Hippocampal formation (tissue), 2 donors: ENCODE measurements at regions not wholly inside any gene's neighbourhood (a gene's known extent, or its start where the extent isn't known, plus 50 kb on each side); places are given as distances from the start of the nearest gene placed in this dataset.

Source experiments
- DNase-seq, 2 donors: peaks; one replicate each; lab custom pipeline; 2025; lab: John Stamatoyannopoulos, UW

DNA sequence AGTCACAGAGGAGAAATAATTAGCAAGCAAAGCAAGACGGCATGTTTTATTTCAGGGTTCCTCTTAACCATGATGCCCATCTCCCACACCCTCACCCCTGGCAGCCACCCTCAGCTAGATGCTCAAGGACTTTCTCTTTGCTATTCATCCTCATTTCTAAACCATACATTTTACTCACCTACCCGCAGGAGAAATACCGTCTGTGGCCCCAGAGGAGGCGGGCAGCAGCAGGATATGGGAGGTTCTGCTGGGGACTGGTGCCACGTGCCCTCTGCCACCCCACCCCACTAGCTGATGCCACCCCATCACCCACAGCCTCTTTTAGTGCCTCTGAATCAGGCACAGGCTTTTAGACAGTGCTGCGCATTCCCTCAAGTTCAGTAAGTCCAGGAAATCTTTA is 168.7 kb upstream of the ITGB1 start:
- DNase-seq = no peak

DNA sequence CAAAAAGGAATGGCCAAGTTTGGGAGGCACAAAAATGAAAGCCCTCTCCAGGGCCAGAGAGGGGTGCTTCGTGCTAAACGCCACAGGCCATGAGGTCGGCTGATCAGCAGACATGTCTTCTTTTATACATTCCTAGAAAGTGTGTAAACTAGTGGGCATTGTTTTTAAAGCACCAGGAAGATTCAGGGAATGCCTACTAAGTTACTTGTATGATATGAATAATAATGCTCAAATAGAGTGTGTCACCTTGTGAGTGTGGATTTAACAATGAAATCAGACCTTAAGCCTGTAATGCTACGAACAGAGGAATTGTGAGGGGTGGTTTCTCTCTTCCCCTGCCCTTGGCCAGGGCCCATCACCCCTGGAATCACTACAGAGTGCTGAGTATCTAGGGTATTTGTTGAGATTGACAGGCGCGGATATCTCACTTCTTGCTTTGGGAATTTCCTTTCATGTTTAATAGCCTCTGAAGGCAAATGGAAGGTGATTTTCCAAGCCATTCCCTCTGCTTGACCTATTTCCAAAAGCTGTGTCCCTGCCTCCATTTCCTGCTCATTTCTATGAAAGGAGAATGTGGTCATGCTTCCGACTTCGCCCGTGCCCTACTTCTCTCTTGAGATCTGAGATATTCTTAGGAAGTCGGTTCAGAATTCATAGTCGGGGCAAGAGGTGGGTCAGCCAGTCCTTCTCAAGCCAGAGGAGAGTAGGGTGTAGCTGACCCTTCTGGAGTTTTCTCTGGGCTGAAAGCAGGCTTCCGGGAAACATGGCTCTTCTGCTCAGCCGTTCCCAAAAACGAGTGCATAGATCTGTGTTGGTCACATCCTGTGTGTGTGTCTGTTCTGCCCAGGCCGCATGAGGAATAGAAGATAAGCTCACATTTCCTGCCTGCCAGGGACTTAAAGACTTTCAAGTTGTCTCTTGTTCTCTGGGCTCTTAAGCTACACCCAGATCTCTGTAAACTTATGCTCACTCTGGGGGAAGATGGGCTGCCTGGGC is 167.8 kb upstream of the ITGB1 start:
- DNase-seq = no peak

DNA sequence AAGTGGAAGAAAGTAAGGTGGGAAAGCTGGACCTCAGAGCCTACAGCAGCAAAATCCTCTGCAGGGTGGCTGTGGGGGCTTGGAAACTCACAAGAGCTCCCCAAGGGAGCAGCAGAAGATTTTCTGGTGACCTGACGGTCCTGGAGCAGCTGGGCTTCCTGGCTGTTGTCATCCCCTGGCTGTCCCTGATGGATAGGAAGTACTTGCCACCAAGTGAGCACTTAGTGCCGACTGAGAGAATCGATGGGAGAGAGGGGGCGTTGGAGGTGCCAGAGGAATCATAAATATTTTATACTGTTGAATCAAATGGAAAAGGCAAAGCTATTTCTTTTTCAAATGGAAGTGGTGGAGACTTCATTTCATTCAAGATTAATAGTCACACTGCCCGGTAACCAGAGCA is 167.1 kb upstream of the ITGB1 start:
- no peak for DNase-seq

DNA sequence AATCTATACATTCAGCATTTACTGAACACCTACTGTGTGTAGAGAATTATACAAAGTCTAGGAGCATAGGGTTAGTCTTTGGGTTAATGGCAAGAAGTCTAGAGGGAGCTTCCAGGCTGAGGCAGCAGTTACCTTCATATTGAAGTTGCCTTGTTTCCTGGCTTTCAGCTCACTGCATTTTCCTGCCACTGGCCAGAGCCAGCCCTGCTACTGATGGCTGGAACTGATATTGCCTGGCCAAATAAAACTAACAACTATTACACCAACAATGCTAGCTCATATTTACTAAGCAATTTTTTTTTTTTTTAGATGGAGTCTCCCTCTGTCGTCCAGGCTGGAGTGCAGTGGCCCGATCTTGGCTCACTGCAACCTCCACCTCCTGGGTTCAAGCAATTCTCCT is 165.7 kb upstream of the ITGB1 start:
- DNase-seq = no peak

DNA sequence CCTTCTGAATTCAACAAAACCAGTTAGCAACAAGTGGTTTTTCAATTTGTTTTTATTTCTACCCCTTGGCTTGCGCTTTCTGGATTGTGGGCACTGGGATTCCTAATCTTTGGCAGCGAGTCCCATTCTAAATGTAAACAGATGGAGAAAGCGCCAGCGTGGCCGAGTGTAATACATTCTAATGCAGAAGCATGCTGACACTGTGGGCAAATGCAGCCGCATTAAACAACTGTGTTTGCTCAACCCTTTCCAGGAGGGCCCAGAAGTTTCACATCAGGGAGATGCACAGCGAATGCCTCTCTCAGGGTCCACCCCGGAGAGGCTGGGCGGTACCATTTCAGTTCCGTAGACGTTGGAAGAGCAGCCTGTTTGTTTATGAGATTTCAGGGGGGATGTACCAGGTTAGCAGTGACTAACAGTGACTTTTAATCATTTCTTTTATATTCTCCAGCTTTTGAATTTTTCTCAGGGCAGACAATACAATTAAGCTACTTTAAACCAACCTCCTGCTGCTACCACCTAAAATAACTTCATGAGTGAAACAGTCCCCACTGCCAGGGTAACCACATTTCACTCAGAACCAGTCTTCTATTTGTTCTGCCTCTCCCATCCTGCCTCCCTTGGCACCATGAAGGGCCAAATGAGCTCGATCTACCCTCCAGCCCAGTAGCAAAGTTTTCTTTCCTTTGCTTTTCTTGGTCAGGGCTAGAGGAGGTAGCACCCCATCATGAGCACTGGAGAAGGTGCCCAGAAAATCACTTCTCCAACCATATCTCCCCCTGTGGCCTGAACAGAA is 164.2 kb upstream of the ITGB1 start:
- no peak for DNase-seq

DNA sequence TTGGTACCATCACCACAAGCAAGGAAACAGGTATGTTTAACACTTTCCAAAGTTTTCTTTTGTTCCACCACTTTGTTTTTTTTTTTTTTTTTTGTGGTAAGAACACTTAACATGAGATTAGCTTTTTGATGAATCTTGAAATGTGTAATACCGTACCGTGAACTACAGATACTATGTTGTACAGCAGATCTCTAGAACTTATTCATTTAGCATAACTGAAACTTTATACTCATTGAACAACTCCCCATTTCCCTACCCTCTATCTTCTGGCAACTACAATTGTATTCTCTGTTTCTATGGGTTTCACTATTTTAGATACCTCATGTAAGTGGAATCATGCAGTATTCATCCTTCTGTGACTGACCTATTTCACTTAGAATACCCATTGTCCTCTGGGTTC is 162.7 kb upstream of the ITGB1 start:
- no peak for DNase-seq

DNA sequence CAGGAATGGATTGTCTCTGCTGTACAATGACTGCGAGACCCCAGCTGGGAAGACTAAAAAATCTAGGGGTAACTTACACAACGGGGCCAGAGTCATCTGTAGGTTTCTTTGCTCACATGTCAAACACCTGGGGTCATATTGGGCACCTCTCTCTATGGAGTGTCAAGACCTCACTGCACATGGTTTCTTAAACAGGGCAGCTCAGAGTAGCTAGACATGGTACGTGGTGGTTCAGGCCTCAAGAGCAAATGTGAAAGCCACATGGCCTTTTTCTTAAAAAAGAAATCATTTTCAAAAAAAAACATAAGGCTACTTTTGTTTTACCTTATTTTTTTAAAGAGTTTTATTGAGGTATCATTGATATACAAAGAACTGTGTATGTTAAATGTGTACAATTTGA is 162.2 kb upstream of the ITGB1 start:
- no peak for DNase-seq

DNA sequence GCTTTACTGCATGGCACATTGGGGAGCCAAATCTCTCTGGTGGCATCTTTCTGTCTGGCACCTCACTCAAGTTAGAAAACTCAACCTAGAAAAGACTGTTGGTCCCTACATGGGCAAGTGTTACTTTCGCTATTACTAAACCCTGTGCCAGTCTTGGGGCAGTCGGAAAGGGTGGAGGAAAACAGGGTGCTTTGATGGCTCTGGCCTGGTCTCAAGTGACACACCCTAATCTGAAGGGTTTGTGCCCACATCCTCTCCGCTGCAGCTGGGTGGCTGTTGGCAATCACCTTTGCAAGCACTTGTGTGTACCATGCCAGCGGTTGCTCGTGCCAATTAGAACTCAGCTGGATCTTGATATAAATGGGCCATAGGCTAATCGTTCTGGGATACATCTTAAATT is 159.8 kb upstream of the ITGB1 start:
- DNase-seq = no peak

DNA sequence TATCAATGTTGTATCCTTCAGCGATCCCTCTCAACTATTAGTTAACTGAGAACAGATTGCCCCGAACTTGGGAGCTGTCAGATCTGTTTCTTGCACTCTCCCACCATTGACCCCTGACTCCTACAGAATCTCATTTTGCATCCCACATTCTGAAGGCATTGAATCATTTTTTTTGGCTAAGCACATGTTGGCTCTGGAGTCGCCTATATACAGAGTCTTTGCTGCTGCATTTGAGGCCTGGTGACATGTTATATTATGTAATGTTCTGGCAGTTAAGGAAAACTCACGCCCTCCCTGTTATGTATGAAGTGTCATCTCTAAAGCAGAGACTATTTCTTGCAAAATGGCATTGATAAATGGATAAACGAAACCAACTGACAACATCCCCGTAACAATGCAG is 159.2 kb upstream of the ITGB1 start:
- no peak for DNase-seq

DNA sequence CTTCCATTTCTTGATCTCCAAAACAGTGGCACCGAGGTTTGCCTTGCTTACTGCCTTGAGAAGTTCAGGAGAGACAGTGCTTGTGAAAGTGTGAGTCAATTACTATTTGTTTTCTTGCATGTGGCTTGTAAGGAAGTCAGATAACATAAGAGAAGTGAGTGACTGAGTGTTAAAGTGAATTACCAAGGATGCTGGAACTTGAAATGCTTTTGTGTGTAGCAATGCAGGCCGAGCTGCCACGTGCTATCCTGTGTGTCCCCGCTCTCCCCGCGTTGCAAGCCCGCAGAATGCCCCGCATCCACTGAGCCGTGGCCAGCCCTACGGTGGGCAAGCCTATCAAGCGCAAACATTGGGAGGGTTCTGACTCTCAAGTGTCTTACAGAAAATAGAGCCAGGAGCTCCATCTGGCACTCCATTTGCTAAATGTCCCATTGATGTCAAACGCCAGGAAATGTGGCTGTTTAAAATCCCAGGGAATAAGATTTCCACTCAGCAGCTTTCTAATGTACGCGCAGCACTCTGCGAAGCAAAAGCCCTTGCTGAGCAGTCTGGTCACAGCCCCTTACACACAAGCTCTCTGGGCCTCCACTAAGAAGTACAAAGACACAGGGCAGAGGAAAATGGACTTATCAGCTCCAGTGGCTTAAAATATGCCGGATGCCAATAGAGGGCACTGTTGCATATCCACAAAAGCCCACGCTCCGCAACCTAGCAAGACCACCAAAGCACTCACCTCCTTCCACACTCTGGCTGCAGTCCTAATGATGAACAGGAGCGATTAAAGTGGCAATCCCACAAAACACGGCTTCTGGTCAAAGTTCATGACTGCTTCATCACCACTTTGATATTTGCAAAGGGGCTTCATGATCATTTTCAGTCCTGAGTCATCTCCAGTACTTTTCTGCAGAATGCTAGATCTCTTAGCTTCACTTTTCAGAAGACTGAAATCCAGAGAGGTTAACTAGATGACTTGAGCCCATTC is 158.0 kb upstream of the ITGB1 start:
- peak in 1 of 2 donors; percentile 6 for DNase-seq

DNA sequence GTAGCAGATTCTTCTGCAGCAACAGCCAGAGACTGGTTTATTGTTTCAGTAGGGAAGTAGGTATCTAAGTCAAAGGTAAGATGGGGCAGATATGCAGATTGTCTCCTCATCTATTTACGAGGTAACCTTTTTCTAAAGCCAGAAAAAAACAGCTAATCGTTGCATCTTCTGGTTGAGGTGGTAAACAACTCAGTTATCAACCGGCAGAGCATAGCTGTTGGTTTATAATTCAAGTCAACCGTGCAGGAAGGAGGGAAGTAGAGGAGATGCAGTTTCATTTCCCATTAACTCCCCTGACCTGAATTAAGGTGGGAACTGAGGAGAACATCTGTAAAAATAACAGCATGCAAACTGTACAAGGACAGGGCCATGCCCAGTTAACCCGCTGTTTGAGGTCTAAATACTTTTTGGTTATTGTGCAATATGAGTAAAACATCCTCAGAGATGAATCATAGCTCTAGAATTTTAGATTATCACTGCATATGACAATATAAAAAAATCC is 156.5 kb upstream of the ITGB1 start:
- no peak for DNase-seq

DNA sequence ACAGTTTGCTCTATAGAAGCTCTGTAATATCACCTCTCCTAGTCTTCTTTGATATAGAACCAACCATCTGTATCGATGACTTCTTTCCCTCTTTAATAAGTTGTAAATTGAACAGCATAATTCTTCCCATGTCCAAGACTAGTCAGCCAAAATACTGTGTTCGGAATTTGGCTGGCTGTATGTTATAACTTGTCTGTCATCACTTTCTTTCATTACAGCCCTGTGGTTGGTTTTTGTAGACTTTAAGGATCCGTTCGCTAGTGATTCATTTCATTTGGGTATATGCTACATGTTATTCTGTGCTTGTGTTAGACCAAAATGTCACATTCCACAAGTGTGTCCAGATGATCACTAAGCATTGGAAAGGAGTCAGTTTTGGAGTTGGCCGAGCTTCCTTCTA is 155.4 kb upstream of the ITGB1 start:
- DNase-seq = no peak

DNA sequence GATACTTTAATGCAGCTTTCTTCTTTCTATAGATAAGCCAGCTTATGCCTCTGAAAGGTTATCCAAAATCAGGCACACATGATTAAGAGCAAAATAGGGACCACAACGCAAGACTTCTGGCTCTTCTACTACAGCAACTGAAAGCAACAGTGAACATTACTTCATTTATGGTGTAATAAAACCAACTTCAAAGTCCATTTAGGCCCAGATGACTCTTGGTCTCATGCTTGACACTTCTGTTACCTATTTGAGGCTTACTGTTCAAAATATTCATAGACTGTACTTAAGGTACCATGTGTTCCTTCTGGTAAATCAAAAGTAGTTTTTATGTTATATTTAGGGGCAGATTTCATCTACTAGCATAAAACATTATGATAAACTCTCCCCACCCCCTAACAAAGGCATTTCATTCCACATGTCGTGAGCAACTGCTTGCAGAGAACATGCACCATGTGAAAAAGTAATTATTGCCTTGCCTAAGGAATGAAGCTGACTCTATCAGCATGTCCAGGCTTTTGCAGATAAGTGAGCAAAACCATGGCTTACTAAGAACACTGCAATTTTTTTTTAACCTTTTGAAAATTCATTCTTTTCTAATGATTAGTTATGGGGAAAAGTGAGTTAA is 154.9 kb upstream of the ITGB1 start:
- DNase-seq = no peak

DNA sequence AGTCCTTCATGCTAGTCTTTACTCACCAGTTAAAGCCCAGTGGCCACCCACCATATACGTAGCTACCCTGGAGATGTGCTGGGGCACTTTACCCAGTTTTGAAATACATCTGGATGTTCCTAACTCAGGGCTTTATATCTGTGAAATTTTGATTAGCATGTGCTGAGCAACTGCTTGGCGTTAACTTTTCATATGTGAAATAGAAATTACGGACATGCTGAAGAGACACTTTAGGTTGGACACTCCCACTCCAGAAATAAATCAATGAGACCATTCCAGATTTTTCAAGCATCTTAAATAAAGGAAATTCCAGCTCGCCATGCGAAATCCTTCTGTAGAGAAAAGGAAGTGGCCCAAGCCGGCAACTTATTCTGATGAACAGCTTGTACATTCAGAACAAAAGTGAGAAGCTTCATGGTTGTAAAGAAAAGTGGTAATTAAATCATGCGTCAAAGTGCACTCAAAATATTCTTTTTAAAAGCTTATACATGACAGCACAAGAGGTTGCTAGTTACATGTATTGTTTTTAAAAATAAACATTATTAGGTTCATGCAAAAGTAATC is 153.5 kb upstream of the ITGB1 start:
- no peak for DNase-seq

DNA sequence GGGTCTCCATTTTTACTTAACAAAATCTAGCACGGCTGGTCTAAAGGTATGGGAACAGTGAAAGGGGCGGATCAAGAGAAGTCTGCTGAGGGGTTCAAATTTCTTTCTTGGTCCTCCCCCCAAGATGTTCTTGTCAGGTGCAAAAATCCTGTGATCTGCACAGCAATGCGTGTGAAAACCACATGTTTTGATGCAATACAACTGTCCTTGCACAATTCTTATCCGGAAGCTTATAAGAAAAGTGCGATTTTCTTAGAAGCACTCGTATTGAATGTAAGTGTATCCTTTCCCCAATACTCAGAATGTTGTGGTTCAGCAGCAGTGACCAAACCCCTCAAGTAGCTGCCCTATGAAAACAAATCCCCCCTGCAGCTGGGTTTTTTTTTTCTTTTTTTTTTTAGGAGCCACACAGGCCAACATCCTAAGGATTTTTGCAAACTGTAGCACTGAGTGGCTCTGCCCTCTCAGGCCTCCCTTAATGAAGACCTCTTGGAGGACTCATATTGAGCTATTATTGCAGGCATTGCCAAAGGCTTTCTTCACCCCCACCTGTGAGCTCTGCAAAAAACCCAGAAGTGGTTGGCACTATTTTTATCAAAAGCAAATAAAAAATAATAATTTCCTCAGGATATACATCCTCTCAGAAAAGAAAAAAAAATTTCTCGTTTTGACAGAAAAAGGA is 151.9 kb upstream of the ITGB1 start:
- no peak for DNase-seq

DNA sequence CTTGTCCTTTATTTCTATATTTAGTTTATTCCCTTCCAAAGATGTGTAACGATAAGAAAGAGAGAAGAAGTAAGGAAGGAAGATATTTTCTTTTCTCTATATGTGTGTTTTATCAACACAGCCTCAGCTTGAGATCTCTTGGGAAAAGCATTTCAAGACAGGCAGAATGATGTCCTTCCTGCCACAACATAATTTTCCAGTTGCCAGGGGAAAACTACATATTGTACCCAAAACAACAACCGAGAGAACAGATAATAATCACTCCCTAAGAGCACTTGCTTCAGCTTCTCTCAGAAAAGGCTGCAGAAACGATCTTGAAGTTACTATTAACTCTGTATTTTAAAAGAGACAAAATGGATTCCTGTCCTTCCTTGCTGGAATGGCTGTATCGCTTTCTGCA is 151.4 kb upstream of the ITGB1 start:
- no peak for DNase-seq

DNA sequence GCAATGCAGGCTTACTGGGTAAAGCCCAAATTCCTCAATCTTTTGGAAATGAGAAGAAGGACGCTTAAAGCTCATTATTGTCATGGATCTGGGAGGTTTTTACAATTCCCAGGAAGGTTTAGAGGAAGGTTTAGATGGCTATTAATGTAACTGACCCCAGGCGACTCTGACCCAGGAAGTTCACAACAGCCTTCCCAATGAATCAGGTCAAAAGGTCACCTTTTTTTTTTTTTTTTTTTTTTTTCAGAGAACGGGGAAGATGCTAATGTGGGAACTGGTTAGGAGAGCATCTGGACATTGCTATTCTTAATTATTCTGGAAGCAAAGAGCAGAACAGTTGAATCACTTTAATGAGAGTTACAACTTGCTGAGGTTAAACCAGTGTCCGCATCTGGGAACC is 149.9 kb upstream of the ITGB1 start:
- no peak for DNase-seq

DNA sequence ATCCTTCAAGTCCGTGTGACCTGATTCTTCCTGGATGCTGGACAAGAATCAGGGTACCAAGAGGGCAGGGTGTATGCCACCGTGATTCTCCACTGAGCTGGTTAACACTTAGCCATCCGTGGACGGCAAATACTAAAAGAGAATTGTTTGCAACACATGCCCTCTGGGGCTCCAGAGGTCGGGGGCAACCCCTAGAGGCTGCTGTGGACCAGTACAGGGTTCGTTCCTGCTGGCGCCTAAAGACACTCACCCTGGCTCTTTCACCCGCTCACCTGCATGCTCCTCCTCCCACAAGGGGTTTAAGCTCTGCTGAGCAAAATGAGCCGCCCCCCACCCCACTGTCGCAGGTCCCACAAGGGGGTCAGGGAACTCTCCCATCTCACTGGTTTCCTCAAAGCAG is 148.7 kb upstream of the ITGB1 start:
- DNase-seq = no peak

DNA sequence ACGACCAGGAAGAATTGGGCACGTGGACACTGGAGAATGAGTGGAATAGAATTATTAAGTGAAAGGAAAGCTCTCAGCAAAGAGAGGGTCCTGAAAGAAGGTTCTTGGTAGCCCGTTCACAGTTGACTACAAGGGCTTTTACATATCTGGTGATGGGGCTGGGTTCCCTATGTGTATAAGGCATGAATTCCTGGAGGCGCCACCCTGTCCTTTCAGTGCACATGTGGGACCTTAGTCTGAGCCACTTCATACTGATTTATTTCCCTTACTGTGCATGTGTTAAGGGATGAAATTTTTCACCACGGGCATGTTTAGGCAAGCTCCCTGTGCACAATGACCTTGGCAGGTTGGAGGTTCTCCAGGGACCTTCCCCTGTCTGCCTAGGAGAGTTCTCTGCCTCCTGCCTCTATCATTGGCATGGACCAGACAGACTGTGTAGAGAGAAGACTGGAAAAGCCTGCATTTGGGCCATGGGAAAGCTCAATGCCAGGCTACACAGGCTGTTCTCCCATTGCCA is 145.9 kb upstream of the ITGB1 start:
- no peak for DNase-seq

DNA sequence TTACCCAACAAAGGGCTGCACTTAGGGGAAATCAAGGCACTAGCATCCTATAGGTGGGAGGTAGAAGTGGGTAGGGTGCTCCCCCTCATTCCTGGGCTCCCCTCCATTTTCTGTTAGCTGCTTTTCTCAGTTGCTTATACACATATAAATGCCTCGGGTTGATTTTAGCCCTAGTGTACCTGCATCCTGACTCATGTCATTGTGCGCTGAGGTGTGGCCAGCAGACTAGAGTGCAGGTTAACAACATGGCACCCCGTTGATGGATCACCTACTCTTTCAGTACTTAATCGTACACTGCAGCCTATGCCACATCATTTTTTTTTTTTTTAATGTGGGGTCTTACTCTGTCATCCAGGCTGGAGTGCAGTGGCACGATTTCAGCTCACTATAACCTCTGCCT is 144.0 kb upstream of the ITGB1 start:
- DNase-seq = no peak
